ENCODE measurements at regions not wholly inside any gene's neighbourhood (a gene's known extent, or its start where the extent isn't known, plus 50 kb on each side); places are given as distances from the start of the nearest gene placed in this dataset.

- no peak for DNase-seq (ENCODE audit: low read depth in 2 of 2)
Measured at GRCh38 chr15:61481886-61482285, 252.8 kb upstream of the RORA start.

- no peak for DNase-seq (ENCODE audit: low read depth in 2 of 2)
Measured at GRCh38 chr15:61480863-61481262, 251.8 kb upstream of the RORA start.

- DNase-seq (ENCODE audit: low read depth in 2 of 2) = no peak
Measured at GRCh38 chr15:61480295-61480694, 251.2 kb upstream of the RORA start.

GRCh38 chr15:61479613-61480012 is 250.5 kb upstream of the RORA start:
- peak in 1 of 2 experiments; percentile 10 for DNase-seq (ENCODE audit: low read depth in 2 of 2)

GRCh38 chr15:61476741-61477140 is 247.6 kb upstream of the RORA start:
- no peak for DNase-seq (ENCODE audit: low read depth in 2 of 2)

GRCh38 chr15:61474796-61475195 is 245.7 kb upstream of the RORA start:
- DNase-seq (ENCODE audit: low read depth in 2 of 2) = peak; percentile 30 to 40

GRCh38 chr15:61467823-61468222 is 238.7 kb upstream of the RORA start:
- DNase-seq (ENCODE audit: low read depth in 2 of 2) = peak in 1 of 2 experiments; percentile 10

GRCh38 chr15:61459785-61460707 is 230.9 kb upstream of the RORA start:
- DNase-seq (ENCODE audit: low read depth in 2 of 2) = peak; percentile 75 to 76

- no peak for DNase-seq (ENCODE audit: low read depth in 2 of 2)
Measured at GRCh38 chr15:61457050-61457733, 228.1 kb upstream of the RORA start.

- DNase-seq (ENCODE audit: low read depth in 2 of 2) = no peak
Measured at GRCh38 chr15:61449186-61449702, 220.1 kb upstream of the RORA start.

- no peak for DNase-seq (ENCODE audit: low read depth in 2 of 2)
Measured at GRCh38 chr15:61447981-61448380, 218.9 kb upstream of the RORA start.

- DNase-seq (ENCODE audit: low read depth in 2 of 2) = no peak
Measured at GRCh38 chr15:61444585-61444984, 215.5 kb upstream of the RORA start.

- no peak for DNase-seq (ENCODE audit: low read depth in 2 of 2)
Measured at GRCh38 chr15:61442821-61443220, 213.7 kb upstream of the RORA start.

GRCh38 chr15:61441891-61442290 is 212.8 kb upstream of the RORA start:
- DNase-seq (ENCODE audit: low read depth in 2 of 2) = peak; percentile 8 to 17

GRCh38 chr15:61426466-61426865 is 197.4 kb upstream of the RORA start:
- no peak for DNase-seq (ENCODE audit: low read depth in 2 of 2)

GRCh38 chr15:61425934-61426333 is 196.8 kb upstream of the RORA start:
- DNase-seq (ENCODE audit: low read depth in 2 of 2) = no peak

- DNase-seq (ENCODE audit: low read depth in 2 of 2) = no peak
Measured at GRCh38 chr15:61422773-61423172, 193.7 kb upstream of the RORA start.

- DNase-seq (ENCODE audit: low read depth in 2 of 2) = no peak
Measured at GRCh38 chr15:61421938-61422337, 192.8 kb upstream of the RORA start.

GRCh38 chr15:61421470-61421869 is 192.4 kb upstream of the RORA start:
- DNase-seq (ENCODE audit: low read depth in 2 of 2) = no peak

GRCh38 chr15:61420546-61420945 is 191.4 kb upstream of the RORA start:
- DNase-seq (ENCODE audit: low read depth in 2 of 2) = no peak

GRCh38 chr15:61415617-61416120 is 186.6 kb upstream of the RORA start:
- DNase-seq (ENCODE audit: low read depth in 2 of 2) = no peak

- no peak for DNase-seq (ENCODE audit: low read depth in 2 of 2)
Measured at GRCh38 chr15:61411902-61412510, 182.9 kb upstream of the RORA start.
